GM12892 (cell line): ENCODE measurements at regions not wholly inside any gene's neighbourhood (a gene's known extent, or its start where the extent isn't known, plus 50 kb on each side); places are given as distances from the start of the nearest gene placed in this dataset.

Experiments used
- POLR2A ChIP-seq: IDR thresholded peaks from 2 replicates; pipeline ENCODE4 v1.6.1; 2011; ENCODE audit warnings: low read depth, low read length, control low read depth
- POLR2AphosphoS5 ChIP-seq: IDR thresholded peaks from 2 replicates; pipeline ENCODE4 v1.6.1; 2011; ENCODE audit warnings: low read depth, low read length, control low read depth

DNA sequence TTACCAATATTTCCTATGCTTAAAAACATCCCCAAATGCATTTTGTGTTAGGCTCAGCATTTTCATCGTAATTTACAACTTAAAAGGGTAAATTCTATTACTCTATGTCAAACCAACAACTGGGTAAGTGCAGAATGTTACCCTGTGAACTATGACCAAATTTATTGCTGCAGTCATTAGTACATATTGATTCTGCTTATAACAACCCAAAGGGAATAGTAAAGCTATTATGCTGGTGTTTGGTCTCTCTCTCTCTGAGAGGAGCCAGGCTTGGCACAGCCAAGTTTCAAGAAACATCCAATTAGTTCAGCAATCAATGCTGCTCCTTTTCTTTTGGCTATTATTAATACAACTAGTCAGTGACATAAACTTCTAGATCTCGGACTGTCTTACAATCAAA is 747.7 kb downstream of the CENPC start:
- TF ChIP-seq POLR2A (no peak), POLR2AphosphoS5 (no peak)
